Adrenal gland (tissue), 9 donors: ENCODE measurements at regions not wholly inside any gene's neighbourhood (a gene's known extent, or its start where the extent isn't known, plus 50 kb on each side); places are given as distances from the start of the nearest gene placed in this dataset.

Experiments used
- DNase-seq, 7 donors: peaks; one replicate each; pipeline ENCODE4 v3.0.0-alpha.2; 2019 to 2020
- H3K27ac ChIP-seq, 5 donors: fragments of 200-600 bp; sonication (generic) in 4 of 5; 1 replicate in 3 of 5; 2 replicates in 2 of 5; pipeline versions ENCODE4 v1.5.1 to v1.8.0; 2016 to 2020; ENCODE audit warnings: mild to moderate bottlenecking in 1 of 5
- H3K27me3 ChIP-seq: fragments of 200-600 bp; 2 replicates; pipeline ENCODE4 v1.8.0; 2021
- H3K36me3 ChIP-seq, 2 donors: fragments of 200-600 bp; replicated peaks in 1 of 2; 1 replicate in 1 of 2; 2 replicates in 1 of 2; pipeline versions ENCODE4 v1.5.1 to v1.8.0; 2018 to 2022
- H3K4me1 ChIP-seq, 2 donors: fragments of 200-600 bp; replicated peaks in 1 of 2; 1 replicate in 1 of 2; 2 replicates in 1 of 2; pipeline versions ENCODE4 v1.5.1 to v1.8.0; 2018 to 2021
- H3K4me3 ChIP-seq, 4 donors: fragments of 200-600 bp; sonication (generic) in 3 of 4; one replicate each; pipeline ENCODE4 v1.5.1; 2016 to 2018
- H3K9me3 ChIP-seq, 3 donors: fragments of 200-600 bp; sonication (generic) in 1 of 3; replicated peaks in 1 of 3; 1 replicate in 2 of 3; 2 replicates in 1 of 3; pipeline versions ENCODE4 v1.5.1 to v1.8.0; 2016 to 2021
- POLR2A ChIP-seq, 2 donors: fragments of 450-650 bp; IDR thresholded peaks; one replicate each; pipeline ENCODE4 v1.6.1; 2017; ENCODE audit warnings: antibody characterized with exemption in 2 of 2, mild to moderate bottlenecking in 2 of 2, moderate library complexity in 1 of 2
- WGBS, 4 donors: extraction: QIAGEN DNeasy Blood & Tissue Kit in 2 of 4; methylation state at CpG; one replicate each; pipeline versions ENCODE4 v1.1.5 to v1.1.7; 2013 to 2017; 5-methylcytosine and 5-hydroxymethylcytosine counted together
- intact Hi-C, 2 donors: fragments of 100-400 bp; cut with DNase I; formaldehyde crosslinking; loops; one replicate each; pipeline versions ENCODE4 v1.14.1 to v1.15.0; 2022 to 2023
- TF ChIP-seq, protein P1 (sequence below), 6 experiments: fragments of 450-650 bp in 4 of 6; fragments of 200-600 bp in 2 of 6; sonication (generic) in 1 of 6; IDR thresholded peaks; 1 replicate in 5 of 6; 2 replicates in 1 of 6; pipeline versions ENCODE4 v1.5.1 to v1.8.0; 2016 to 2021; ENCODE audit warnings: antibody characterized with exemption in 6 of 6, mild to moderate bottlenecking in 2 of 6, moderate library complexity in 1 of 6
- donor health status: healthy with polysubstance abuse.
- donor health status: Bipolar disorder and iron deficiency.
- donor health status: DM: yes; HTN: yes; CAD: no.
- donor health status: DM: no; HTN: no; CAD: no.
- donor health status: DM: no; HTN: no; CAD: no.

DNA sequence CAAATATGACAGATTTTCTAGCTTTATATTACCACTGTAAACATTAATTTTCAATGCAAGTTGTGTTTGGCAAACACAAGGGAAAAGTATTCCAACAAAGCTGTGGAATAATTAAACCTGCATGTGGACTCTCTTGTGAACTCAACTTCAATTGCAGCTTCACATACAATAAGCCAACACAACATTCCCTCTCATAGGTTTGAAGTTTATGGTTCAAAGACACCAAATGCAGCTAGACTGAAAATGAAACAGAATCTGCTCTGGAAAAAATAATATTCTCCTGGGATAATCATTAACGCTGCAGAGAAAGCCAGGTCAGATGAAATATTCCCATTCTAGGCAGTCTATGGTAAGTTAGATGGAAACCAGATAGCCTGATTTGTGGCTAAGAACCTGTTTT, 105.8 kb upstream of the VIPR2 start:
- DNase-seq: no peak
- no peak overlapping the region for H3K4me3 ChIP-seq
- no peaks in the 10 kb centered on the region for H3K9me3 ChIP-seq
- intact Hi-C loops: no loop called here
- H3K36me3 ChIP-seq: no peaks in the 10 kb centered on the region
- TF ChIP-seq, protein P1, sequence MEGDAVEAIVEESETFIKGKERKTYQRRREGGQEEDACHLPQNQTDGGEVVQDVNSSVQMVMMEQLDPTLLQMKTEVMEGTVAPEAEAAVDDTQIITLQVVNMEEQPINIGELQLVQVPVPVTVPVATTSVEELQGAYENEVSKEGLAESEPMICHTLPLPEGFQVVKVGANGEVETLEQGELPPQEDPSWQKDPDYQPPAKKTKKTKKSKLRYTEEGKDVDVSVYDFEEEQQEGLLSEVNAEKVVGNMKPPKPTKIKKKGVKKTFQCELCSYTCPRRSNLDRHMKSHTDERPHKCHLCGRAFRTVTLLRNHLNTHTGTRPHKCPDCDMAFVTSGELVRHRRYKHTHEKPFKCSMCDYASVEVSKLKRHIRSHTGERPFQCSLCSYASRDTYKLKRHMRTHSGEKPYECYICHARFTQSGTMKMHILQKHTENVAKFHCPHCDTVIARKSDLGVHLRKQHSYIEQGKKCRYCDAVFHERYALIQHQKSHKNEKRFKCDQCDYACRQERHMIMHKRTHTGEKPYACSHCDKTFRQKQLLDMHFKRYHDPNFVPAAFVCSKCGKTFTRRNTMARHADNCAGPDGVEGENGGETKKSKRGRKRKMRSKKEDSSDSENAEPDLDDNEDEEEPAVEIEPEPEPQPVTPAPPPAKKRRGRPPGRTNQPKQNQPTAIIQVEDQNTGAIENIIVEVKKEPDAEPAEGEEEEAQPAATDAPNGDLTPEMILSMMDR (IDR thresholded peaks at IDR 0.05): no peak
- no peak for TF ChIP-seq POLR2A (IDR thresholded peaks at IDR 0.05)
- no peak overlapping the region for H3K27ac ChIP-seq
- no peaks in the 10 kb centered on the region for H3K4me1 ChIP-seq
- 47 to 71% (median 66%) methylated on average over 1 of the region's 1 CpG for WGBS, 4 donors
- no peaks in the 10 kb centered on the region for H3K27me3 ChIP-seq

DNA sequence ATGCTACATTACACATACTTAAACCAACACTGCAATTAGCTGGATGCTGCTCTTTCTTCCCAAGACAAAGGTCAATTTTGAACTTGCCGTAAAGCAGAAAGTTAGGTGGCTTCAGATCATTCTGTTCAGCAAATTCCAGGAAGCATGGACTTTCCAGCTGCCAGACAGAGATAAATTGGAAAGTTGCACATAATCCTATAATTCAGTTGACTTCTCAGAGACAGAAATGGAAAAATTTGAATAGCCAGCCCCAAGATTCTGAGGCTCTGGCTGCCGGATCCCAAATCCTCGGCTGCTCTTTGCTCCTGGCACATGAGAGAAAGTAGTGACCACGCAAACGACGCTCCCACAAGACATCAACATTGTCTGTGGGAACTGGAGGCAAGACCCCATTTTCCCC, 105.0 kb upstream of the VIPR2 start:
- Histone ChIP-seq H3K4me3 (no peak overlapping the region), H3K4me1 (no peaks in the 10 kb centered on the region), H3K36me3 (no peaks in the 10 kb centered on the region), H3K27ac (no peak overlapping the region), H3K9me3 (no peaks in the 10 kb centered on the region), H3K27me3 (no peaks in the 10 kb centered on the region)
- TF ChIP-seq, protein P1 (IDR thresholded peaks at IDR 0.05): no peak
- no peak for TF ChIP-seq POLR2A (IDR thresholded peaks at IDR 0.05)
- 64 to 75% (median 70%) methylated on average over 6 of the region's 6 CpGs for WGBS, 4 donors
- DNase-seq: no peak
- intact Hi-C loops: no loop called here

- Histone ChIP-seq H3K27ac (no peak overlapping the region), H3K36me3 (no peaks in the 10 kb centered on the region), H3K4me3 (no peak overlapping the region), H3K27me3 (no peaks in the 10 kb centered on the region), H3K4me1 (no peaks in the 10 kb centered on the region), H3K9me3 (no peaks in the 10 kb centered on the region)
- 59 to 72% (median 66%) methylated on average over 2 of the region's 2 CpGs for WGBS, 4 donors
- no peak for DNase-seq
- intact Hi-C loops: no loop called here
- TF ChIP-seq POLR2A (IDR thresholded peaks at IDR 0.05): no peak
- TF ChIP-seq, protein P1 (IDR thresholded peaks at IDR 0.05): no peak
Measured at GRCh38 chr7:159247910-159248309, 103.2 kb upstream of the VIPR2 start.

GRCh38 chr7:159246702-159247480, 102.2 kb upstream of the VIPR2 start:
- intact Hi-C loops: no loop called here
- DNase-seq: no peak
- no peaks in the 10 kb centered on the region for H3K9me3 ChIP-seq
- no peak overlapping the region for H3K27ac ChIP-seq
- H3K4me1 ChIP-seq: no peaks in the 10 kb centered on the region
- TF ChIP-seq, protein P1 (IDR thresholded peaks at IDR 0.05): no peak
- TF ChIP-seq POLR2A (IDR thresholded peaks at IDR 0.05): no peak
- WGBS, 4 donors: 18 to 58% (median 29%) methylated on average over 2 of the region's 2 CpGs
- no peaks in the 10 kb centered on the region for H3K27me3 ChIP-seq
- H3K36me3 ChIP-seq: no peaks in the 10 kb centered on the region
- no peak overlapping the region for H3K4me3 ChIP-seq
